ENCODE measurements at regions not wholly inside any gene's neighbourhood (a gene's known extent, or its start where the extent isn't known, plus 50 kb on each side); places are given as distances from the start of the nearest gene placed in this dataset.

DNA sequence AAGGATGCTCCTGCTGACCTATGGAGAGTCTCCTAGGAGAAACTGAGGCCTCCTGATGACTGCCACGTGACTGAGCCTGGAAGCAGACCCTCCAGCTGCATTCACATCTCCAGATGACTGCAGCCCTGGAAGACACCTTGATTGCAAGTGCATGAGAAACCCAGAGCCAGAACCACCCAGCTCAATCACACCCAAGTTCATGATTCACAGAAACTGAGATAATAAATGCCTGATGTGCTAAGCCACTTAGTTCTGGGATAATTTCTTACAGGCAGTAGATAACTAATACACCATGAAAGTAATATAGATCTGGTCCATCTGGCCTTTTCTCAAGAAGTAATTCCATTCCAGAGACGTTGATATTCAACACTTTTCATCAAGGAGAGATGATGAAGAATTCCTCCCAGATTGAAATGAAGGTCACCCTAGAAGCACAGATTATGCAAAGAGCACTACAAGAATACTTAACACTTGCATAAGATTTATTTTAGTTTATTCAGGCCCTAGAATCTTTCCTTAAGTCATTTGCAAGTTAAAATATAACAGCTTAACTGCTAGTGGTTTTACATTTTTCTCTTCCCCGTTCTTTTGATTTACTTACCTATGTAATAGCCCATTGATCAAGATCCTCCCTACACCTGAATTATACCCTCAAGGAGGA lies 208.2 kb upstream of the INHBA start:
- H3K27ac ChIP-seq = no peak overlapping the region
- intact Hi-C loops (cut with DNase I) = no loop called here
- H3K27me3 ChIP-seq = no peaks in the 10 kb centered on the region
- no peaks in the 10 kb centered on the region for H3K4me1 ChIP-seq
- TF ChIP-seq, protein P1, sequence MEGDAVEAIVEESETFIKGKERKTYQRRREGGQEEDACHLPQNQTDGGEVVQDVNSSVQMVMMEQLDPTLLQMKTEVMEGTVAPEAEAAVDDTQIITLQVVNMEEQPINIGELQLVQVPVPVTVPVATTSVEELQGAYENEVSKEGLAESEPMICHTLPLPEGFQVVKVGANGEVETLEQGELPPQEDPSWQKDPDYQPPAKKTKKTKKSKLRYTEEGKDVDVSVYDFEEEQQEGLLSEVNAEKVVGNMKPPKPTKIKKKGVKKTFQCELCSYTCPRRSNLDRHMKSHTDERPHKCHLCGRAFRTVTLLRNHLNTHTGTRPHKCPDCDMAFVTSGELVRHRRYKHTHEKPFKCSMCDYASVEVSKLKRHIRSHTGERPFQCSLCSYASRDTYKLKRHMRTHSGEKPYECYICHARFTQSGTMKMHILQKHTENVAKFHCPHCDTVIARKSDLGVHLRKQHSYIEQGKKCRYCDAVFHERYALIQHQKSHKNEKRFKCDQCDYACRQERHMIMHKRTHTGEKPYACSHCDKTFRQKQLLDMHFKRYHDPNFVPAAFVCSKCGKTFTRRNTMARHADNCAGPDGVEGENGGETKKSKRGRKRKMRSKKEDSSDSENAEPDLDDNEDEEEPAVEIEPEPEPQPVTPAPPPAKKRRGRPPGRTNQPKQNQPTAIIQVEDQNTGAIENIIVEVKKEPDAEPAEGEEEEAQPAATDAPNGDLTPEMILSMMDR (IDR thresholded peaks at IDR 0.05) = no peak
- no peaks in the 10 kb centered on the region for H3K9me3 ChIP-seq
- ATAC-seq (no peak), DNase-seq (no peak)
- no peak overlapping the region for H3K4me3 ChIP-seq
- no peaks in the 10 kb centered on the region for H3K36me3 ChIP-seq

DNA sequence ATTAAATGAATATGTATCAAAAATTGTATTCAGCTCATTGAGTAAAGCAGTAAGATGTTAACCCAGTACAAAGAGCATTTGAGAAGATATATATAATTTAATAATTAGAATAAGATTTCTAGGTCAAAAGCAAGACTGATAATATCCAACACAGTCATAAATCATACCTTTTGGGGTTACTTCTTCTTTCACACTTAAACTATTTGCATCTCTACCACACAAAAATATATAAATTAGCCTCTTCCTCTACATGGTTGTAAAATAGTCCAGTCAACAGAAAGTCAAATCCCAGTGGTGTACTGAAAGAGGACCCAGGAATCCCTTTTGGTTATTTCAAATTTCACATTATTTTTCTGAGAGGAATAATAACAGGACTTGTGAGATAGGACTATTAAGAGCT lies 204.6 kb upstream of the INHBA start:
- Histone ChIP-seq H3K27ac (no peak overlapping the region), H3K9me3 (peaks cover 0 to 11% of the 10 kb centered on the region in 2 donors), H3K36me3 (no peaks in the 10 kb centered on the region), H3K4me1 (no peaks in the 10 kb centered on the region), H3K4me3 (no peak overlapping the region), H3K27me3 (no peaks in the 10 kb centered on the region)
- TF ChIP-seq, protein P1 (IDR thresholded peaks at IDR 0.05) = no peak
- DNase-seq (no peak), ATAC-seq (no peak)
- intact Hi-C loops (cut with DNase I) = no loop called here

DNA sequence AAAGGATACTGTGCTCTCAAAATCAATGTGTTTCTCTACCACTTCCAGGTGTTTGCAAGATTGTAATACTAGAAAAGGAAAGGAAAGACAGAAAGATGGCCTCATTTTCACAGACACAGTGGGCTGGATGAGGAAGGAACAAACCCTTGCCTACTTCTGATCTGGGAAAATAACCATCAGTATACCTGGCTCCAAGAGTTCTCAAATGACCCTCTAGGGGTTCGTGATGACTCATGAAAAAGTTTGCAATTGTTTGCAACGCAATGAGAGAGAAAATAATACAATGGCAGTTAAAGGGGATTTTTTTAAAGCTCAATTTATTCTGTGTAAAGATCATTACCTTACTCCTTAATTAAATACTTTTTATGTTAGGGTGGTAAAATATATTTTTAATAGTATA lies 197.6 kb upstream of the INHBA start:
- ATAC-seq = no peak

DNA sequence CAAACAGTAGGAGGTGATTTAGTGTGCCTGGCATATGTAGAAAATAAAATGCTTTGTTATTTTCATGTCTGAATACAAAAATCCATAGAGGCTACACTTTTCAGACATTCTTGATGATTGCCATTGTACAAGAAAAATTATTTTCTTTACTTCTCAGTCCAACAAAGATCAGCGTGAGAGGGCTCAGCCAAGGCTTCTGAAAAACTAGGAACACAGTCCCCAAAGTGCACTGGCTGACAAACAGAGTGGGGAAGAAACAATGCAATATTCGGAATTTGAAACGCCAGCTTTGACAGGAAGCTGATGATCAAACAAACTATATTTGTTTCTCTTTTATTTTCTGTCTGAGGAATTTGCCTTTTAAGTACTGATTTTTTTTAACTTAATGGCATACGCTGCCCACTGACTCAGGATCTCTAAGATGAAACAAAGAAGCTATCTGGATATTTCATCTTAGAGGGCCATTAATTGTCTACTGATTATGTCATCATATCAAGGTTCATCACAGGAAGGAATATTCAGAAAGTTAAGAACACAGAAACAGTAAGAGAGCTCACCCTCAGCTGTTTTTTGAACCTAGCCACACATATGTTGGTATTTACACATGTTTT lies 197.0 kb upstream of the INHBA start:
- DNase-seq = no peak
- TF ChIP-seq, protein P1 (IDR thresholded peaks at IDR 0.05) = no peak

More for the DNA sequence above, 197.6 kb upstream of the INHBA start:
- TF ChIP-seq, protein P1 (IDR thresholded peaks at IDR 0.05) = no peak
- Histone ChIP-seq H3K27ac (no peak overlapping the region), H3K9me3 (peaks cover 0 to 11% of the 10 kb centered on the region in 2 donors), H3K36me3 (no peaks in the 10 kb centered on the region), H3K4me1 (no peaks in the 10 kb centered on the region), H3K4me3 (no peak overlapping the region), H3K27me3 (peaks cover 0 to 3% of the 10 kb centered on the region in 2 donors)
- DNase-seq = no peak
- intact Hi-C loops (cut with DNase I) = no loop called here

DNA sequence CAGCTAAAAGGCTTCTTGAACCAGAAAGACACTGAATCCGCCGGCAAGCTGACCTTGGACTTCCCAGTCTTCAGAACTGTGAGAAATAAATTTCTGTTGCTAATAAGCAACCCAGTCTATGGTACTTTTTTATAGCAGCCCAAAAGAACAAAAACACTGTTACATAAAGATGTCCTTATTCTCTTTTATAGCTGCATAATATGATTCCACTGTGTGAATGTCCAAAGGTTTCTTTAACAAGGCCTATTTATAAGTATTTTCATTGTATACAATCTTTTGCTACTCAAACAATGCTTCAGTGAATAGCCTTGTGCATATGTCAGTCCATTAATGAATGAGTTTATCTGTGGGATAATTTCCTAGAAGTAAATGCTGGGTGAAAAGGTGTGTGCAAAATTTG lies 190.8 kb upstream of the INHBA start:
- ATAC-seq (no peak), DNase-seq (no peak)
- Histone ChIP-seq H3K27ac (no peak overlapping the region), H3K36me3 (no peaks in the 10 kb centered on the region), H3K9me3 (no peaks in the 10 kb centered on the region), H3K4me3 (no peak overlapping the region), H3K27me3 (peaks cover 0 to 3% of the 10 kb centered on the region in 2 donors), H3K4me1 (no peaks in the 10 kb centered on the region)
- TF ChIP-seq, protein P1 (IDR thresholded peaks at IDR 0.05) = no peak
- intact Hi-C loops (cut with DNase I) = no loop called here

More for the DNA sequence above, 197.0 kb upstream of the INHBA start:
- H3K36me3 ChIP-seq = no peaks in the 10 kb centered on the region
- H3K9me3 ChIP-seq = peaks cover 0 to 8% of the 10 kb centered on the region in 2 donors
- H3K4me3 ChIP-seq = no peak overlapping the region
- no peaks in the 10 kb centered on the region for H3K4me1 ChIP-seq
- H3K27me3 ChIP-seq = peaks cover 0 to 3% of the 10 kb centered on the region in 2 donors
- intact Hi-C loops (cut with DNase I) = no loop called here
- no peak overlapping the region for H3K27ac ChIP-seq
- no peak for ATAC-seq
